GM23248 (cell line): ENCODE measurements at regions not wholly inside any gene's neighbourhood (a gene's known extent, or its start where the extent isn't known, plus 50 kb on each side); places are given as distances from the start of the nearest gene placed in this dataset.

Source experiments
- DNase-seq: peaks from one replicate; pipeline ENCODE4 v3.0.0-alpha.2; 2015
- H2AFZ ChIP-seq: fragments of 200-600 bp; sonication (generic); 2 replicates; pipeline ENCODE4 v1.6.1; 2016; ENCODE audit warnings: antibody characterized with exemption
- H3F3A ChIP-seq: fragments of 200-600 bp; sonication (generic); 2 replicates; pipeline ENCODE4 v1.6.1; 2016; ENCODE audit warnings: mild to moderate bottlenecking, antibody characterized with exemption, mixed run types; ENCODE audit not compliant: insufficient read depth
- H3K27ac ChIP-seq: fragments of 200-600 bp; sonication (generic); 2 replicates; pipeline ENCODE4 v1.5.1; 2016; ENCODE audit warnings: mild to moderate bottlenecking
- H3K27me3 ChIP-seq: fragments of 200-600 bp; sonication (generic); replicated peaks from 2 replicates; pipeline ENCODE4 v1.6.1; 2016; ENCODE audit warnings: mild to moderate bottlenecking; ENCODE audit not compliant: insufficient read depth
- H3K36me3 ChIP-seq: fragments of 200-600 bp; sonication (generic); 2 replicates; pipeline ENCODE4 v1.6.1; 2016; ENCODE audit warnings: low read depth, mild to moderate bottlenecking
- H3K4me1 ChIP-seq: fragments of 200-600 bp; sonication (generic); 2 replicates; pipeline ENCODE4 v1.6.1; 2016; ENCODE audit warnings: mild to moderate bottlenecking; ENCODE audit not compliant: insufficient read depth
- H3K4me2 ChIP-seq: fragments of 200-600 bp; sonication (generic); one replicate; pipeline ENCODE4 v1.6.1; 2016; ENCODE audit warnings: mild to moderate bottlenecking; ENCODE audit not compliant: unreplicated experiment
- H3K4me3 ChIP-seq: fragments of 200-600 bp; sonication (generic); 2 replicates; pipeline ENCODE4 v1.5.1; 2016; ENCODE audit warnings: mild to moderate bottlenecking
- H3K79me2 ChIP-seq: fragments of 200-600 bp; sonication (generic); 2 replicates; pipeline ENCODE4 v1.6.1; 2016; ENCODE audit warnings: mild to moderate bottlenecking; ENCODE audit not compliant: insufficient read depth
- H3K9ac ChIP-seq: fragments of 200-600 bp; sonication (generic); 2 replicates; pipeline ENCODE4 v1.6.1; 2016; ENCODE audit warnings: mild to moderate bottlenecking
- H3K9me2 ChIP-seq: fragments of 200-600 bp; sonication (generic); 2 replicates; pipeline ENCODE4 v1.6.1; 2016; ENCODE audit warnings: mixed run types, mild to moderate bottlenecking, moderate library complexity; ENCODE audit not compliant: insufficient read depth
- H3K9me3 ChIP-seq: fragments of 200-600 bp; sonication (generic); one replicate; pipeline ENCODE4 v1.6.1; 2017; ENCODE audit warnings: low read depth
- H4K20me1 ChIP-seq: fragments of 200-600 bp; sonication (generic); 2 replicates; pipeline ENCODE4 v1.6.0; 2016; ENCODE audit not compliant: insufficient read depth
- EZH2 ChIP-seq: fragments of 200-600 bp; sonication (generic); IDR thresholded peaks from 2 replicates; pipeline ENCODE4 v1.6.1; 2018; ENCODE audit warnings: antibody characterized with exemption, mild to moderate bottlenecking; ENCODE audit not compliant: insufficient read depth, poor library complexity, severe bottlenecking
- EZH2phosphoT487 ChIP-seq: fragments of 200-600 bp; sonication (generic); IDR thresholded peaks from 2 replicates; pipeline ENCODE4 v1.6.1; 2018; ENCODE audit warnings: antibody characterized with exemption, moderate library complexity, mild to moderate bottlenecking, low read depth; ENCODE audit not compliant: insufficient read depth
- WGBS, 2 experiments: methylation state at CpG; one replicate each; pipeline ENCODE4 v1.1.6; 2015 to 2017; ENCODE audit warnings: low lambda C conversion rate in 2 of 2, low coverage in 1 of 2; ENCODE audit errors: missing lambda C conversion rate in 2 of 2; 5-methylcytosine and 5-hydroxymethylcytosine counted together
- in situ Hi-C: fragments of 300-500 bp; cut with MboI; formaldehyde crosslinking; loops from 2 replicates; pipeline ENCODE4 v1.15.0; 2020

- TF ChIP-seq EZH2 (no peak), EZH2phosphoT487 (no peak)
- Histone ChIP-seq H2AFZ (no peak overlapping the region), H3K79me2 (no peaks in the 10 kb centered on the region), H3K27ac (no peak overlapping the region), H3K4me1 (no peaks in the 10 kb centered on the region), H3K9me3 (no peaks in the 10 kb centered on the region), H3K4me2 (no peak overlapping the region), H4K20me1 (no peaks in the 10 kb centered on the region), H3K36me3 (no peaks in the 10 kb centered on the region), H3K27me3 (peaks cover 50% of the 10 kb centered on the region), H3K4me3 (no peak overlapping the region), H3F3A (no peaks in the 10 kb centered on the region), H3K9ac (no peak overlapping the region), H3K9me2 (no peaks in the 10 kb centered on the region)
- in situ Hi-C loops = no loop called here
- 45 to 50% methylated on average over 12 of the region's 12 CpGs for WGBS, 2 experiments
- DNase-seq = no peak
These were observed 80.3 kb upstream of the GATA6 start for GRCh38 chr18:22088996-22089640.

GRCh38 chr18:22091341-22091740, 78.0 kb upstream of the GATA6 start:
- Histone ChIP-seq H3F3A (no peaks in the 10 kb centered on the region), H4K20me1 (no peaks in the 10 kb centered on the region), H3K27me3 (peaks cover 54% of the 10 kb centered on the region), H3K79me2 (no peaks in the 10 kb centered on the region), H3K4me3 (no peak overlapping the region), H3K36me3 (no peaks in the 10 kb centered on the region), H3K9me3 (no peaks in the 10 kb centered on the region), H3K9ac (no peak overlapping the region), H3K4me2 (no peak overlapping the region), H3K27ac (no peak overlapping the region), H3K9me2 (no peaks in the 10 kb centered on the region), H3K4me1 (no peaks in the 10 kb centered on the region), H2AFZ (no peak overlapping the region)
- TF ChIP-seq EZH2phosphoT487 (no peak), EZH2 (no peak)
- in situ Hi-C loops = no loop called here
- DNase-seq = no peak
- 35 to 37% methylated on average over 2 of the region's 2 CpGs for WGBS, 2 experiments

- Histone ChIP-seq H3F3A (no peaks in the 10 kb centered on the region), H3K9me2 (no peaks in the 10 kb centered on the region), H3K27me3 (peaks cover 59% of the 10 kb centered on the region), H3K9me3 (no peaks in the 10 kb centered on the region), H3K9ac (no peak overlapping the region), H3K4me2 (no peak overlapping the region), H3K36me3 (no peaks in the 10 kb centered on the region), H3K27ac (no peak overlapping the region), H3K4me1 (no peaks in the 10 kb centered on the region), H2AFZ (no peak overlapping the region), H3K79me2 (no peaks in the 10 kb centered on the region), H4K20me1 (no peaks in the 10 kb centered on the region), H3K4me3 (no peak overlapping the region)
- WGBS, 2 experiments = 40 to 44% methylated on average over 12 of the region's 12 CpGs
- DNase-seq = no peak
- no peak for TF ChIP-seq EZH2
- TF ChIP-seq EZH2phosphoT487 = no peak
- in situ Hi-C loops = no loop called here
These were observed 75.5 kb upstream of the GATA6 start for GRCh38 chr18:22093731-22094357.

- in situ Hi-C loops = no loop called here
- Histone ChIP-seq H3K79me2 (no peaks in the 10 kb centered on the region), H3K27ac (no peak overlapping the region), H3K4me1 (no peaks in the 10 kb centered on the region), H3K9me3 (no peaks in the 10 kb centered on the region), H3F3A (no peaks in the 10 kb centered on the region), H3K4me3 (no peak overlapping the region), H3K9ac (no peak overlapping the region), H4K20me1 (no peaks in the 10 kb centered on the region), H3K27me3 (peaks cover 59% of the 10 kb centered on the region), H3K9me2 (no peaks in the 10 kb centered on the region), H3K36me3 (no peaks in the 10 kb centered on the region), H3K4me2 (no peak overlapping the region), H2AFZ (no peak overlapping the region)
- no peak for DNase-seq
- 0 to 6% methylated on average over 4 of the region's 4 CpGs for WGBS, 2 experiments
- no peak for TF ChIP-seq EZH2
- TF ChIP-seq EZH2phosphoT487 = no peak
These were observed 75.0 kb upstream of the GATA6 start for GRCh38 chr18:22094358-22094734.
